SK-N-MC (cell line): ENCODE measurements at regions not wholly inside any gene's neighbourhood (a gene's known extent, or its start where the extent isn't known, plus 50 kb on each side); places are given as distances from the start of the nearest gene placed in this dataset.

ENCODE experiments used
- EZH2 ChIP-seq: fragments of 200-600 bp; sonication (generic); IDR thresholded peaks from one replicate; pipeline ENCODE4 v1.6.1; 2017; ENCODE audit warnings: antibody characterized with exemption
- FOXP2 ChIP-seq: optimal IDR thresholded peaks from 2 replicates; pipeline ENCODE3; 2011; ENCODE audit warnings: mild to moderate bottlenecking, moderate library complexity; ENCODE audit not compliant: insufficient read depth; ENCODE audit errors: extremely low read length, control extremely low read depth
- POLR2AphosphoS5 ChIP-seq: IDR thresholded peaks from 2 replicates; pipeline ENCODE4 v1.6.1; 2012; ENCODE audit warnings: mild to moderate bottlenecking, low read depth, low read length, borderline replicate concordance

- TF ChIP-seq POLR2AphosphoS5 (no peak), EZH2 (no peak), FOXP2 (no peak)
Measured at GRCh38 chr5:92594031-92594430, 987.0 kb downstream of the NR2F1-AS1 start.
